ENCODE measurements at regions not wholly inside any gene's neighbourhood (a gene's known extent, or its start where the extent isn't known, plus 50 kb on each side); places are given as distances from the start of the nearest gene placed in this dataset.

- H3K4me3 ChIP-seq, result no peak overlapping the region
- H3K4me1 ChIP-seq, result no peaks in the 10 kb centered on the region
- no peak overlapping the region for H3K27ac ChIP-seq
- no peaks in the 10 kb centered on the region for H3K36me3 ChIP-seq
- no peak for DNase-seq
- 59 to 81% methylated on average over 2 of the region's 2 CpGs for WGBS, 2 donors (ENCODE audit: low coverage in 1 of 2)
- TF ChIP-seq POLR2AphosphoS5 (IDR thresholded peaks at IDR 0.05) (no peak), EP300 (IDR thresholded peaks at IDR 0.05; ENCODE audit: low read depth) (no peak), POLR2A (IDR thresholded peaks at IDR 0.05) (no peak), CTCF (IDR thresholded peaks at IDR 0.05) (no peak)
- in situ Hi-C loops (cut with MboI; ENCODE audit: low pct_ligation_motif_present in 1 of 4, low pct_unique_long_range_greater_than_20kb in 1 of 4, low sequenced_read_pairs in 3 of 4) (no loop called here), intact Hi-C loops (cut with DNase I; ENCODE audit: low total_unique reads) (no loop called here)
- H3K27me3 ChIP-seq, result no peaks in the 10 kb centered on the region
- H3K9me3 ChIP-seq, result no peaks in the 10 kb centered on the region
Measured at GRCh38 chr6:74851596-74851995, 354.3 kb downstream of the COL12A1 start.

- no peak overlapping the region for H3K27ac ChIP-seq
- DNase-seq, result no peak
- H3K9me3 ChIP-seq, result peaks cover 0 to 3% of the 10 kb centered on the region in 2 donors
- intact Hi-C loops (cut with DNase I; ENCODE audit: low total_unique reads) (no loop called here), in situ Hi-C loops (cut with MboI; ENCODE audit: low pct_ligation_motif_present in 1 of 4, low pct_unique_long_range_greater_than_20kb in 1 of 4, low sequenced_read_pairs in 3 of 4) (no loop called here)
- no peaks in the 10 kb centered on the region for H3K27me3 ChIP-seq
- H3K4me3 ChIP-seq, result no peak overlapping the region
- no peaks in the 10 kb centered on the region for H3K4me1 ChIP-seq
- TF ChIP-seq CTCF (IDR thresholded peaks at IDR 0.05) (no peak), EP300 (IDR thresholded peaks at IDR 0.05; ENCODE audit: low read depth) (no peak), POLR2AphosphoS5 (IDR thresholded peaks at IDR 0.05) (no peak), POLR2A (IDR thresholded peaks at IDR 0.05) (no peak)
- H3K36me3 ChIP-seq, result no peaks in the 10 kb centered on the region
- WGBS, 2 donors (ENCODE audit: low coverage in 1 of 2), result 71 to 82% methylated on average over 3 of the region's 3 CpGs
Measured at GRCh38 chr6:74840953-74841352, 364.9 kb downstream of the COL12A1 start.

- intact Hi-C loops (cut with DNase I; ENCODE audit: low total_unique reads) (no loop called here), in situ Hi-C loops (cut with MboI; ENCODE audit: low pct_ligation_motif_present in 1 of 4, low pct_unique_long_range_greater_than_20kb in 1 of 4, low sequenced_read_pairs in 3 of 4) (no loop called here)
- no peaks in the 10 kb centered on the region for H3K36me3 ChIP-seq
- no peak overlapping the region for H3K4me3 ChIP-seq
- 43 to 45% methylated on average over 1 of the region's 1 CpG for WGBS, 2 donors (ENCODE audit: low coverage in 1 of 2)
- TF ChIP-seq EP300 (IDR thresholded peaks at IDR 0.05; ENCODE audit: low read depth), result no peak
- TF ChIP-seq POLR2AphosphoS5 (IDR thresholded peaks at IDR 0.05), result no peak
- TF ChIP-seq CTCF (IDR thresholded peaks at IDR 0.05), result no peak
- TF ChIP-seq POLR2A (IDR thresholded peaks at IDR 0.05), result no peak
- H3K9me3 ChIP-seq, result no peaks in the 10 kb centered on the region
- no peaks in the 10 kb centered on the region for H3K27me3 ChIP-seq
- H3K4me1 ChIP-seq, result no peaks in the 10 kb centered on the region
- DNase-seq, result no peak
- no peak overlapping the region for H3K27ac ChIP-seq
Measured at GRCh38 chr6:74834967-74835366, 370.9 kb downstream of the COL12A1 start.

- no peaks in the 10 kb centered on the region for H3K36me3 ChIP-seq
- H3K4me3 ChIP-seq, result no peak overlapping the region
- H3K4me1 ChIP-seq, result no peaks in the 10 kb centered on the region
- H3K27ac ChIP-seq, result no peak overlapping the region
- WGBS, 2 donors (ENCODE audit: low coverage in 1 of 2), result 46 to 60% methylated on average over 1 to 6 of the region's 6 CpGs
- no peaks in the 10 kb centered on the region for H3K27me3 ChIP-seq
- H3K9me3 ChIP-seq, result no peaks in the 10 kb centered on the region
- DNase-seq, result no peak
- in situ Hi-C loops (cut with MboI; ENCODE audit: low pct_ligation_motif_present in 1 of 4, low pct_unique_long_range_greater_than_20kb in 1 of 4, low sequenced_read_pairs in 3 of 4), result no loop called here
- TF ChIP-seq CTCF (IDR thresholded peaks at IDR 0.05) (no peak), EP300 (IDR thresholded peaks at IDR 0.05; ENCODE audit: low read depth) (no peak), POLR2AphosphoS5 (IDR thresholded peaks at IDR 0.05) (no peak), POLR2A (IDR thresholded peaks at IDR 0.05) (no peak)
- intact Hi-C loops (cut with DNase I; ENCODE audit: low total_unique reads), result no loop called here
Measured at GRCh38 chr6:74826263-74826662, 379.6 kb downstream of the COL12A1 start.

Data from transverse colon (tissue), 4 donors.